Stimulated activated naive CD8-positive, alpha-beta T cell treated with anti-CD3 and anti-CD28 coated beads, Interleukin-15, Interleukin-2, amounts not matched to agents 100 ng/mL and 50 ng/mL, for 24 hours (primary cell): ENCODE measurements at regions not wholly inside any gene's neighbourhood (a gene's known extent, or its start where the extent isn't known, plus 50 kb on each side); places are given as distances from the start of the nearest gene placed in this dataset.
"Not testable (repeated sequence)": the region's sequence is repeated elsewhere in the genome, so short reads cannot be mapped to it uniquely, and the experiment has no call there.

Experiments used
- H3K27ac Mint-ChIP-seq: one replicate; pipeline ENCODE4 v1.8.0; 2021; ENCODE audit warnings: mild to moderate bottlenecking, mixed read lengths
- H3K27me3 Mint-ChIP-seq: one replicate; pipeline ENCODE4 v1.8.0; 2021; ENCODE audit warnings: mixed read lengths
- H3K36me3 Mint-ChIP-seq: one replicate; pipeline ENCODE4 v1.8.0; 2021; ENCODE audit warnings: low read depth, mixed read lengths
- H3K4me1 Mint-ChIP-seq: one replicate; pipeline ENCODE4 v1.8.0; 2021; ENCODE audit warnings: low read depth, mixed read lengths
- H3K4me3 Mint-ChIP-seq: one replicate; pipeline ENCODE4 v1.8.0; 2021; ENCODE audit warnings: mild to moderate bottlenecking, mixed read lengths
- H3K9me3 Mint-ChIP-seq: one replicate; pipeline ENCODE4 v1.8.0; 2021; ENCODE audit warnings: mixed read lengths

DNA sequence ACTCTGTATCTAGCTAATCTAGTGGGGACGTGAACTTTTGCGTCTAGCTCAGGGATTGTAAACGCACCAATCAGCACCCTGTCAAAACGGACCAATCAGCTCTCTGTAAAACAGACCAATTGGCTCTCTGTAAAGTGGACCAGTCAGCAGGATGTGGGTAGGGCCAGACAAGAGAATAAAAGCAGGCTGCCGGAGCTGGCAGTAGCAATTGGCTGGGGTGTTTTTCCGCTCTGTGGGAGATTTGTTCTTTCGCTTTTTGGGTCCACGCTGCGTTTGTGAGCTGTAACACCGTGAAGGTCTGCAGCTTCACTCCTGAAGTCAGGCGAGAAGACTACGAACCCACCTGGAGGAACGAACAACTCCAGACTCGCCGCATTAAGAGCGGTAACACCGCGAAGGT lies 76.5 kb downstream of the SPRING1 start:
- no peaks in the 10 kb centered on the region for H3K4me1 Mint-ChIP-seq
- no peaks in the 10 kb centered on the region for H3K36me3 Mint-ChIP-seq
- no peaks in the 10 kb centered on the region for H3K9me3 Mint-ChIP-seq
- H3K27ac Mint-ChIP-seq = no peak overlapping the region
- H3K27me3 Mint-ChIP-seq = peaks cover 17% of the 10 kb centered on the region
- no peak overlapping the region for H3K4me3 Mint-ChIP-seq

DNA sequence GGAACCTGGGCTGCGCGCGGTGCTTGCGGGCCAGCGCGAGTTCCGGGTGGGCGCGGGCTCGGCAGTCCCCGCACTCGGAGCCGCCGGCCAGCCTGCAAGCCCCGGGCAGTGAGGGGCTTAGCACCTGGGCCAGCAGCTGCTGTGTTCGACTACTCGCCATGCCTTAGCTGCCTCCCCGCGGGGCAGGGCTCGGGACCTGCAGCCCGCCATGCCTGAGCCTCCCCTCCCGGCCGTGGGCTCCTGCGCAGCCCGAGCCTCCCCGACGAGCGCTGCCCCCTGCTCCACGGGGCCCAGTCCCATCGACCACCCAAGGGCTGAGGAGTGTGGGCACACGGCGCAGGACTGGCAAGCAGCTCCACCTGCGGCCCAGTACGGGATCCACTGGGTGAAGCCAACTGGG lies 77.1 kb downstream of the SPRING1 start:
- not testable (repeated sequence) for H3K9me3 Mint-ChIP-seq, H3K4me1 Mint-ChIP-seq, H3K4me3 Mint-ChIP-seq, H3K36me3 Mint-ChIP-seq, H3K27ac Mint-ChIP-seq
- peaks cover 20% of the 10 kb centered on the region for H3K27me3 Mint-ChIP-seq

DNA sequence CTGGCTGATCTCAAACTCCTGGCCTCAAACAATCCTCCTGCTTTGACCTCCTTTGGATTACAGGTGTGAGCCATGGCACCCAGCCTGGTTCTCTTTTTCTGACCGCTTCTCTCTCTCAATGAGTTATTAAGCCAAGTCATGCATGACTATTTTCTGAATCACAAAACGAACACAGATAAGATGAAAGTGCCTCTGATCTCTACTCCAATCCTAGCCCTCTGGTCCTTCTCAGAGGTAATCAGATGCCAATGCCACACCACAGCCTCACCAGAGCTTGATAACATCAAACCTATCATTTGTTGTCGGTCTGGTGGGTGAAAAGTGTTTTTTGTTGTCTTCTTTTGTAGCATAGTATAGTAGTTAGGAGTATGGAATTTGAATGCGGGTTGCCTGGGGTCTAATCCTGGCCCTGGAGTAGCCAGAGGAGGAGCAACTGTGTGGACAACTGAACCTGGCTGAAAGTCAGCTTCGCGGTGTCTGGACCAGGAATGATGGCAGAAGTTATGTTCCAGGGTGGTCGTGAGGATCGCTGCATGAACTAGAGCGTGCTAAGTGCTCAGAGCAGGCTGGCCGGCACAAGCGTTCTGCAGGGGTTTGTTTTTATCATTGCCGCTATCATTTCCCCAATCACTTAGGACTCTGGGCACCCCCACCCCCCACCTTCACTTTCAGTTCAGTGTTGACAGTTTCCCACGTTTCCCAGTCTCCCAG lies 77.9 kb downstream of the SPRING1 start:
- Mint-ChIP-seq H3K9me3 (no peaks in the 10 kb centered on the region), H3K4me1 (no peaks in the 10 kb centered on the region), H3K27ac (no peak overlapping the region), H3K36me3 (no peaks in the 10 kb centered on the region), H3K4me3 (no peak overlapping the region), H3K27me3 (peaks cover 20% of the 10 kb centered on the region)

DNA sequence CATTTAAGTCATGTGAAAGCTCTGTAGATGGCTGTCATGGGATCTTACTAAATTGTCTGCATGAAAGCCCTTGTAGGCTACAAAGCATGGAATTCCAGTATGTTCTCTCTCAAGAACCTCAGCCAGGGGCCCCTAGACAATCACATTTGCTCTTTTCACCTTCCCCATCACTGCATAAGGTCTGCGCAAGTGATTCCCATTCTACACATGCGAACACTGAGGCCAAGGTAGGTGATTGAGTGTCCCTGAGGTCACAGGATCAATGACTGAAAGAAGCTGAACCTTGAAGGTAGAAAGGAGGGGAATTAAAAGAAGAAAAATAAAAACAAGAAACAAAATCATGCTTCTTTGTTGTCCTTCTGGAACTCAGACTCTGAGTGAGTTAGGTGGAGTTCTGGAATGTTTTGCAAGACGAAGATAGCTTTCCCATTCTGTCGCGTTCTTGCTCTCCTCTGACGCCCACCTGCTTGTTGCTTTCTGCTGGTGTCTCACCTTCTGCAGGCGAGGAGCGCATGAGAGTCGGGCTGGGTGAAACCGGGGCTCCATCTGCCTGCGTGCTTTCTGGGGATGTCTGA lies 79.9 kb downstream of the SPRING1 start:
- Mint-ChIP-seq H3K27ac (no peak overlapping the region), H3K4me3 (no peak overlapping the region), H3K4me1 (no peaks in the 10 kb centered on the region), H3K9me3 (no peaks in the 10 kb centered on the region), H3K36me3 (no peaks in the 10 kb centered on the region), H3K27me3 (peaks cover 23% of the 10 kb centered on the region)

DNA sequence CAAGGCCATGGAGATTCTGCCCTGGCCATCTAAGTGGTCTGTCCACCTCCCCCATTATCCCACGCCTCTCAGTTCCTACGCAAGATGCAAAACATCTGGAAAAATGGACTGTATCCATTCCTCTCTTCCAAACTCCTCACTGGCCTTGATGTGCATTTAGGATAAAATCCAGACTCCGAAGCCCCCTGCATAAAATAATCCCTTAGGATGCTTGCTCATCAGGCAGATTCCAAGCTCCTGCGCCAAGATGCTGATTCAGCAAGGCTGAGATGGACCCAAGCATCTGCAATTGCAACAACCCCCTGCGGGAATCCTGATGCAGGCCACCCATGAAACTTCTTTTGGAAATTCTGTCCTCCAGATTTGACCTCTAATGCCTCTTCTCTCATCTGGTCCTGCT lies 81.6 kb downstream of the SPRING1 start:
- Mint-ChIP-seq H3K36me3 (no peaks in the 10 kb centered on the region), H3K4me3 (no peak overlapping the region), H3K27ac (no peak overlapping the region), H3K9me3 (no peaks in the 10 kb centered on the region), H3K27me3 (peaks cover 23% of the 10 kb centered on the region), H3K4me1 (no peaks in the 10 kb centered on the region)

DNA sequence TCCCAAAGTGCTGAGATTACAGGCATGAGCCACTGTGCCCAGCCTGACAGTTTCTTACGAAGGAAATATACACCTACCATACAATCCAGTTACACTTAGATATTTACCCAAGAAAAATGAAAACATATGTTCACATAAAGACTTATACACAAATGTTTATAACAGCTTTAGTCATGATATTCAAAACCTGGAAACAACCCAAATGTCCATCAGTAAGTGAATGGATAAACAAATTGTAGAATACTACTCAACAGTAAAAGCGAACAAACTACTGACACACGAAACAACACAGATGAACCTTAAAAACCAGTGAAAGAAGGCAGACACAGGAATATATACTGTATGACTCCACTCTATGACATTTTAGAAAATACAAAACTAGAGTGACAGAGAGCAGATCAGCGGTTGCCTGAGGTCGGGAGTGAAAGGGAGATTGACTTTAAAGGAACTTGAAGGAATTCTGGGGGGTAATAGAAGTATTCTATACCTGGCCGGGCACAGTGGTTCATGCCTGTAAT lies 83.6 kb downstream of the SPRING1 start:
- Mint-ChIP-seq H3K4me3 (no peak overlapping the region), H3K36me3 (no peaks in the 10 kb centered on the region), H3K9me3 (no peaks in the 10 kb centered on the region), H3K4me1 (no peaks in the 10 kb centered on the region), H3K27me3 (peaks cover 23% of the 10 kb centered on the region), H3K27ac (no peak overlapping the region)

DNA sequence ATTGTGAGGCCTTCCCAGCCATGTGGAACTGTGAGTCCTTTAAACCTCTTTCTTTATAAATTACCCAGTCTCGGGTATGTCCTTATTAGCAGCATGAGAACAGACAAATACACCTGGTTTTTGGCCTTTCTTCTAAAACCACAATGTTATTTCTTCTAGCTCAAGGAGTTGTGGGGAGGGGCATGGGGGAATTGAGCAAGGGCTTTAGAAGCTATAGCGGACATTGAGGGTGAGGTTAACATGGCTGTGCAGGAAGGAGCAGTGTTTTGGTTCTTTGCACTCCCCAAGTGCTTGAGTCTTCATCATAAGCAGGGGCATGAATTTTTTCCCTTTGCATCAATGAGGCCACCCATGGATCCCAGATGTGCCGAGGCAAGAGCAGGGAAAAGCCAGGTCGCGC lies 86.8 kb downstream of the SPRING1 start:
- H3K4me3 Mint-ChIP-seq = no peak overlapping the region
- H3K36me3 Mint-ChIP-seq = no peaks in the 10 kb centered on the region
- H3K4me1 Mint-ChIP-seq = peaks cover 4% of the 10 kb centered on the region
- no peaks in the 10 kb centered on the region for H3K9me3 Mint-ChIP-seq
- no peak overlapping the region for H3K27ac Mint-ChIP-seq
- peaks cover 3% of the 10 kb centered on the region for H3K27me3 Mint-ChIP-seq

DNA sequence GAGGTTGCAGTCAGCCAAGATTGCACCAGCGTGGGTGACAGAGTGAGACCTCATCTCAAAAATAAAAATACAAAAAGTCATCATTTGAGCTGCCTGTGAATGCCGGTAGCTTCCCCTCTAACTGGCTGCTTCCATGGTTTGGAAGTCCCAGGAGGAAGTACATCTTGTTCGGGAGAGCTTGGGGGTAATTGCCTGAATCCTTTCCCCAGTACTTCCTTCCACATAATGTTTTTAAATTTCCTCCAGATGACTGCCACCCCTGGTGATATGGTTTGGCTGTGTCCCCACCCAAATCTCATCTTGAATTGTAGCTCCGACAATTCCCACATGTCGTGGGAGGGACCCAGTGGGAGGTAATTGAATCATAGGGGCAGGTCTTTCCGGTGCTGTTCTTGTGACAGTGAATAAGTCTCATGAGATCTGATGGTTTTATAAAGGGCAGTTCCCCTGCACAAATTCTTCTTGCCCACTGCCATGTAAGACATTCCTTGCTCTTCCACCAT lies 87.2 kb downstream of the SPRING1 start:
- Mint-ChIP-seq H3K4me1 (peaks cover 4% of the 10 kb centered on the region), H3K27me3 (peaks cover 3% of the 10 kb centered on the region), H3K27ac (no peak overlapping the region), H3K9me3 (no peaks in the 10 kb centered on the region), H3K36me3 (no peaks in the 10 kb centered on the region), H3K4me3 (no peak overlapping the region)

DNA sequence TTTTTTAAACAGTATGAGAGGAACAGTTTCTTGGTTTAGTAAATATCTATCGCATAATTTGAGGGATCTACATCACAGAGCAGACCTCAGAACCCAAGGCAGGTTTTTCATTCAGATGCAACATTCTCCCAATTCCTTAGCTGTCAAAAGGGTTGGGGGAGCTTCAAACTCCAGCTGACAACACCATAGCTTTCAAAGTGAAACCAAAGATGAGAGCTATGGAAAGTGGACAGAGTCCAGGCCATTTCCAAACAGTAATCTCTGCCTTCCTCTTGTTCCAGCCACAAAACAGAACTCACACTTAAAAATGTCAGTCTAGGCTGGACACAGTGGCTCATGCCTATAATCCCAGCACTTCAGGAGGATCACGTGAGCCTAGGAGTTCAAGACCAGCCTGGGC lies 87.8 kb downstream of the SPRING1 start:
- Mint-ChIP-seq H3K27ac (no peak overlapping the region), H3K27me3 (peaks cover 3% of the 10 kb centered on the region), H3K36me3 (no peaks in the 10 kb centered on the region), H3K9me3 (peaks cover under 1% of the 10 kb centered on the region), H3K4me1 (peaks cover 4% of the 10 kb centered on the region), H3K4me3 (no peak overlapping the region)

DNA sequence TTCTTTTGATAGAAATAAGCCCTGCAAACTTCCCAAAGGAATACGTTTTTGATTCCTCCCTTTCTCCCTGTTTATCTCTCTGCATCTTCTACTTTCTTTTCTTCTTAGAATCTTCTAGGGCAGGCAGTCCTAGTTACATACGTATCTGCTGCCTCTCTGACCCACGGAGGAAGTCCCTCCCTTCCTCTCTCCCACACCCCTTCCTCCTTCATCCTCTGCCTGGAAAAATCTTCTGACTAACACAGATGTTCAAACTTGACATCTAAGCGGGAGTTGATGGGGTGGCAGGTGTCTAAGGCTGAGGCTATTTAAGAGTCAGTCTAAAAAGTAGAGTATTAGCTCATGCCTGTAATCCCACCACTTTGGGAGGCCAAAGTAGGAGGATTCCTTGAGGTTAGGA lies 88.6 kb downstream of the MAP1LC3B2 start:
- no peak overlapping the region for H3K27ac Mint-ChIP-seq
- no peaks in the 10 kb centered on the region for H3K36me3 Mint-ChIP-seq
- peaks cover 5% of the 10 kb centered on the region for H3K9me3 Mint-ChIP-seq
- no peaks in the 10 kb centered on the region for H3K27me3 Mint-ChIP-seq
- peaks cover 4% of the 10 kb centered on the region for H3K4me1 Mint-ChIP-seq
- H3K4me3 Mint-ChIP-seq = no peak overlapping the region

DNA sequence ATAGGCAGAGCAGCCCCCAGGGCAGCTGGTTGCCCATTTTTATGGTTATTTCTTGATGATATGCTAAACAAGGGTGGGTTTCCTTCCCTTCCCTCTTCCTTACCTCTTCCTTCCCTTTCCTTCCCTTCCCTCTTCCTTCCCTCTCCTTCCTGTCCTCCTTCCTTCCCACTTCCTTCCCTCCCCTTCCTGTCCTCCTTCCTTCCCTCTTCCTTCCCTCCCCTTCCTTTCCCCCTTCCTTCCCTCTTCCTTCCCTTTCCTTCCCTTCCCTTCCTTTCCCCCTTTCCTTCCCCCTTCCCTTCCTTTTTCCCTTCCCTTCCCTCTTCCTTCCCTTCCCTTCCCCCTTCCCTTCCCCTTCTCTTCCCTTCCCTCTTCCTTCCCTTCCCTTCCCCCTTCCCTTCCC lies 87.7 kb downstream of the MAP1LC3B2 start:
- H3K4me1 Mint-ChIP-seq = peaks cover 4% of the 10 kb centered on the region
- H3K27me3 Mint-ChIP-seq = no peaks in the 10 kb centered on the region
- no peak overlapping the region for H3K27ac Mint-ChIP-seq
- H3K9me3 Mint-ChIP-seq = peaks cover 5% of the 10 kb centered on the region
- no peak overlapping the region for H3K4me3 Mint-ChIP-seq
- H3K36me3 Mint-ChIP-seq = no peaks in the 10 kb centered on the region

DNA sequence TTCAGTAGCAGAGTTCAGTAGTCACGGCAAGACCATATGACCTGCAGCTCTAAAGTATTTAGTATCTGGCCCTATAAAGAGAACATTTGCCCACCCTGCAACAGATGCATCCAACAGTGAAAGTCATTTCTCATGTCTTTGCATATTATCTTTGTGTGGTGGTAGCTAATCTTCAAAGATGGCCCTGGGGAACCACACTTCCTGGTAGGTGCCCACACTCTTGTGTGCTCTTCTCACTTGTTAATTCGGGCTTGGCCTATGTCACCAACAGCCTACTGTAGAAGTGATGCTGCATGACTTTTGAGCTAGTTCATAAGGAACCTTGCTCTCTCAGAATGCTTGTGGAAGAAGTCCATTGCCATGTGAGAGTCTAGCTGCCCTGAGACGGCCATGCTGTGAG lies 85.6 kb downstream of the MAP1LC3B2 start:
- no peaks in the 10 kb centered on the region for H3K27me3 Mint-ChIP-seq
- H3K9me3 Mint-ChIP-seq = peaks cover 5% of the 10 kb centered on the region
- H3K4me3 Mint-ChIP-seq = no peak overlapping the region
- H3K27ac Mint-ChIP-seq = no peak overlapping the region
- H3K36me3 Mint-ChIP-seq = no peaks in the 10 kb centered on the region
- peaks cover 4% of the 10 kb centered on the region for H3K4me1 Mint-ChIP-seq

DNA sequence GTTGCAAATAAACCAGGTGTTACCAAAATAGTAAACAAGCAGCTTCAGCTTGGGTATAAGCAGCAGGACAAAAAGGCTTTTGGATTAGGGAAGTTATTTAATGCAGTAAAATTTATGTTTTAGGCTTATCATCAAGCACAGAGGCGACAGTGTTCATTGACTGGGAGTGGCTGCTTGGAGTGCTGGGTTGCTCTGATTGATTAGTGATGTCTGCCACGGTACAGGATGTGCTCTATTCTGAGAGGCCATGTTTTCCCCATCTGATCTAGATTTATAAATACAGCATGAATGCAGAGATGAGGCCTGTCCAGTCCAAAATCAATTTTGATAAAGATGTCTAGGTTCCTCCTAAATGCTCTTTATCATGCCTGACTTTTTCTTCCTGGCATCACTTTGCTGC lies 83.5 kb downstream of the MAP1LC3B2 start:
- Mint-ChIP-seq H3K27me3 (no peaks in the 10 kb centered on the region), H3K27ac (no peak overlapping the region), H3K4me3 (no peak overlapping the region), H3K9me3 (peaks cover 5% of the 10 kb centered on the region), H3K4me1 (peaks cover 1% of the 10 kb centered on the region), H3K36me3 (no peaks in the 10 kb centered on the region)

DNA sequence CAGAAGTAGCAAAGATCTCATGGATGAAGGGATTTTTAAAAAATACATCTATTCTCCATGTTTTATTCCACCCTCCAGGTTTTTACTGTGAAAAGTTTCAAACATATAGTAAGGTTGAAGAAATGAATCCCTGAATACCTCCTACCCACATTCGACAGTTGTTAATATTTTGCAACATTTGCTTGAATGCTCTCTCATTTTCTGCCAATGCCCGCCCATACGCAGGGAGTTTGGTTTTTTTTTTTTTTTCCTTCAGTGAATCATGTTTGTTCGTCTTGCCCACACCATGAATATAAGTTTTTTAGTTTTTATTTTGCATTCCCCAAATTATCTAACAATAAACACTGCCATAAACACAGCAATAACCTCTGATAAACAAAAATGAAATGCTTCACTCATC lies 82.9 kb downstream of the MAP1LC3B2 start:
- H3K27ac Mint-ChIP-seq = no peak overlapping the region
- no peaks in the 10 kb centered on the region for H3K36me3 Mint-ChIP-seq
- no peak overlapping the region for H3K4me3 Mint-ChIP-seq
- H3K4me1 Mint-ChIP-seq = no peaks in the 10 kb centered on the region
- peaks cover 5% of the 10 kb centered on the region for H3K9me3 Mint-ChIP-seq
- H3K27me3 Mint-ChIP-seq = no peaks in the 10 kb centered on the region

DNA sequence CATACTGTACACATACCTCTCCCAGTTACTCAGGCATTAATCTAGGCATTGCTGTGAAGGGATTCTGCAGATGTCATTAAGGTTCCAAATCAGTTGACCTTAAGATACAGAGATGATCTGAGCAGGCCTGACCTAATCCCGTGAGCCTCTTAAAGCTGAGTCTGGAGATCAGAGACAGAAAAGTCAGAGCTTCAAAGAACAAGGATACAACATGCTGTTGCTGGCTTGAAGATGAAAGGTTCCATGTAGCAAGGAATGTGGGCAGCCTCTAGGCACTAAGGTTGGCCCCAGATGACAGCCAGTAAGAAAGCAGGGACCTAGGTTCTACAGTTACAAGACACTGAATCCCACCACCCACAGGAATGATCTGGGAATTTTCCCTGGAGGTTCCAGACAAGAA lies 81.1 kb downstream of the MAP1LC3B2 start:
- H3K4me3 Mint-ChIP-seq = no peak overlapping the region
- H3K9me3 Mint-ChIP-seq = peaks cover 5% of the 10 kb centered on the region
- no peaks in the 10 kb centered on the region for H3K27me3 Mint-ChIP-seq
- H3K27ac Mint-ChIP-seq = no peak overlapping the region
- no peaks in the 10 kb centered on the region for H3K36me3 Mint-ChIP-seq
- H3K4me1 Mint-ChIP-seq = peaks cover 5% of the 10 kb centered on the region

DNA sequence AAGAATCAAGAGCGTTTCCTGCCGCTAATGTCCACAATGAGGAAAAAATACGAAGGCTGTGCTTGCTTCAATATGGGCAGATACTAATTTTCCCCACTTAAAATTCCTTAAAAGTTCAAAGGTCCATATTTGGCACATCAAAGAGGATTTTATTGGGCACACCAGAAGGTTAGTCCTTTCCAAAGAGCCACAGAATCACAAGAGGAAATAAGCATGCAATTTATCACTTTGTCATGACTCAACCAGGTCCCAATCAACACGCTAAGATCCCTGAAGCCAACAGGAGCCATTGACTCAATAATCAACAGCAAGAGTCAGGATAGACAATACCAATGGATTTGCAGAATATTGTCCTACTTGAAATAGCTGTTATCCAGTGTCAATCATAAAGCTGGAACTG lies 80.6 kb downstream of the MAP1LC3B2 start:
- Mint-ChIP-seq H3K27me3 (no peaks in the 10 kb centered on the region), H3K27ac (no peak overlapping the region), H3K9me3 (peaks cover 2% of the 10 kb centered on the region), H3K4me1 (peaks cover 10% of the 10 kb centered on the region), H3K36me3 (no peaks in the 10 kb centered on the region), H3K4me3 (no peak overlapping the region)
